Smooth muscle cell (in vitro differentiated cells): ENCODE measurements at regions not wholly inside any gene's neighbourhood (a gene's known extent, or its start where the extent isn't known, plus 50 kb on each side); places are given as distances from the start of the nearest gene placed in this dataset.
A peak's percentile ranks its signal among the peaks of the same experiment; 100 is the strongest.

Experiments
- DNase-seq: peaks from one replicate; lab custom pipeline; 2025; ENCODE audit not compliant: unreplicated experiment; lab: John Stamatoyannopoulos, UW
- H2AFZ ChIP-seq: fragments of 200-600 bp; sonication (generic); 2 replicates; pipeline ENCODE4 v1.6.0; 2016; ENCODE audit warnings: antibody characterized with exemption, low read depth, mild to moderate bottlenecking
- H3F3A ChIP-seq: fragments of 200-600 bp; sonication (generic); 2 replicates; pipeline ENCODE4 v1.6.0; 2017; ENCODE audit warnings: antibody characterized with exemption, low read depth
- H3K27ac ChIP-seq: fragments of 200-600 bp; sonication (generic); 2 replicates; pipeline ENCODE4 v1.5.1; 2016; ENCODE audit warnings: low read depth, mild to moderate bottlenecking
- H3K27me3 ChIP-seq: fragments of 200-600 bp; sonication (generic); 2 replicates; pipeline ENCODE4 v1.6.1; 2016; ENCODE audit warnings: low read depth, mild to moderate bottlenecking
- H3K36me3 ChIP-seq: fragments of 200-600 bp; sonication (generic); 2 replicates; pipeline ENCODE4 v1.5.1; 2016; ENCODE audit warnings: low read depth
- H3K4me1 ChIP-seq: fragments of 200-600 bp; sonication (generic); 2 replicates; pipeline ENCODE4 v1.5.1; 2016; ENCODE audit warnings: low read depth
- H3K4me2 ChIP-seq: fragments of 200-600 bp; sonication (generic); 2 replicates; pipeline ENCODE4 v1.6.0; 2016; ENCODE audit warnings: mild to moderate bottlenecking
- H3K4me3 ChIP-seq: fragments of 200-600 bp; sonication (generic); 2 replicates; pipeline ENCODE4 v1.5.1; 2016; ENCODE audit warnings: mild to moderate bottlenecking
- H3K79me2 ChIP-seq: fragments of 200-600 bp; sonication (generic); 2 replicates; pipeline ENCODE4 v1.6.0; 2016; ENCODE audit warnings: low read depth, mild to moderate bottlenecking
- H3K9ac ChIP-seq: fragments of 200-600 bp; sonication (generic); 2 replicates; pipeline ENCODE4 v1.6.0; 2016; ENCODE audit warnings: low read depth
- H3K9me3 ChIP-seq: fragments of 200-600 bp; sonication (generic); replicated peaks from 2 replicates; pipeline ENCODE4 v1.5.1; 2016; ENCODE audit warnings: low read depth
- H4K20me1 ChIP-seq: fragments of 200-600 bp; sonication (generic); 2 replicates; pipeline ENCODE4 v1.6.0; 2016; ENCODE audit warnings: low read depth
- CTCF ChIP-seq: fragments of 200-600 bp; sonication (generic); IDR thresholded peaks from 2 replicates; pipeline ENCODE4 v1.5.1; 2017; ENCODE audit warnings: borderline replicate concordance, mild to moderate bottlenecking, antibody characterized with exemption; ENCODE audit not compliant: insufficient read depth, poor library complexity, severe bottlenecking
- WGBS: methylation state at CpG from one replicate; pipeline ENCODE4 v1.1.7; 2016; ENCODE audit warnings: low lambda C conversion rate; 5-methylcytosine and 5-hydroxymethylcytosine counted together

DNA sequence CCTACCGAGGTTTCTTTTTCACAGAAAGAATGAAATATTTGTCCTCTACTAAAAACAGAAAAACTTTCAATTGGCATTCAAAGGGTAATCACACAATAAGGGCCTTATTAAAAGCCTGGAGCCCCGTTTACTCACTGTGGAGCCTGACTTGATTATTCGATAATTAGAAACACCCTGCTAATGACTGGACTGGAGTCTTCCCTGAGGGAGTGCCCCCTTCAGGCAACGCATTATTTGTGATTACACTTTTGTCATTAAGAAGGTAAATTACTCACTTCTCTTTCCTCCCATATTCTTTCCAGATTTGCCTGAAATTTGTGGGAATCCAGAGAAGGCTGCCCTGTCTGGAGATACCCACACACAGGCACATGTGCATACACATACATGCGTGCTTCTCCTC is 444.2 kb upstream of the NPVF start:
- no peak overlapping the region for H3K27ac ChIP-seq
- H3K36me3 ChIP-seq: no peaks in the 10 kb centered on the region
- no peaks in the 10 kb centered on the region for H3K27me3 ChIP-seq
- no peak overlapping the region for H3K4me2 ChIP-seq
- H3K79me2 ChIP-seq: no peaks in the 10 kb centered on the region
- peak; percentile 5 for TF ChIP-seq CTCF
- H3K4me3 ChIP-seq: no peak overlapping the region
- no peak overlapping the region for H2AFZ ChIP-seq
- H3K4me1 ChIP-seq: peaks cover 6% of the 10 kb centered on the region
- no peak for DNase-seq
- H3F3A ChIP-seq: no peaks in the 10 kb centered on the region
- H4K20me1 ChIP-seq: no peaks in the 10 kb centered on the region
- 43% methylated on average over 5 of the region's 5 CpGs for WGBS
- H3K9ac ChIP-seq: no peak overlapping the region
- H3K9me3 ChIP-seq: no peaks in the 10 kb centered on the region

DNA sequence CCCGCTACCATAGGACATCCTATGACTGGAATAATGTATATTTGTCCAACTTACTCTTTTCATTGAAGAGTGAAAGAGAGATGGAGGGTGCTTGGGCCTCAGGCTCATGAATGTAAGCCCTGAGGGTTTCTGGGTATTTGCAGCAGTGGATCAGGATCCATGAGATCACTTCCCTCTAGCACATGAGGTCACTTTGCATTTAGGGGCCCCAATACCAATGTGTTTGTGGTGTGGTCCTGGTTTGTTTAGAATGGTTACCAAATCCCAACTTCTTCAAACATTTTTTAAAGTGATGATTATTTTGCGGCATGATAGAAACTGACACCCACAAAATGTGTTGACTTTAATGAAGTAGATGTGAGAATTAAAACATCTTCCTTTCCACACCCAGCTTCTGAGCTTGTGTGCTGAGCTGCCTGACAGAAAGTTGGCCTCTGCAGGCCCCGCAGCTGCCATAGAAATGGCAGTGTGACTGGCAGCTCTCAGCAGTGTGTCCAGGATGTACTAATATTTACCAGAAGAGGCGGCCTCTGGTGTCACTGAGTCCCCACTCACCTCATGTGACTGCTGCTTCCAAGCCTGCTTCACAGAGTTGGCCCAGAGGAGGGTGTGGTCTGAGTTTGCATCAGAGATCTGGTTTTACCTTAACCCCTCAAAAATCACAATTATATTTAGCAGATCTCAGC is 447.6 kb upstream of the NPVF start:
- WGBS: 97% methylated on average over 4 of the region's 4 CpGs
- Histone ChIP-seq H3K79me2 (no peaks in the 10 kb centered on the region), H2AFZ (no peak overlapping the region), H3K4me1 (no peaks in the 10 kb centered on the region), H3K9ac (no peak overlapping the region), H3K27me3 (no peaks in the 10 kb centered on the region), H3K4me3 (no peak overlapping the region), H3K4me2 (no peak overlapping the region), H3K36me3 (no peaks in the 10 kb centered on the region), H4K20me1 (no peaks in the 10 kb centered on the region), H3K9me3 (no peaks in the 10 kb centered on the region), H3F3A (no peaks in the 10 kb centered on the region), H3K27ac (no peak overlapping the region)
- TF ChIP-seq CTCF: no peak
- no peak for DNase-seq

DNA sequence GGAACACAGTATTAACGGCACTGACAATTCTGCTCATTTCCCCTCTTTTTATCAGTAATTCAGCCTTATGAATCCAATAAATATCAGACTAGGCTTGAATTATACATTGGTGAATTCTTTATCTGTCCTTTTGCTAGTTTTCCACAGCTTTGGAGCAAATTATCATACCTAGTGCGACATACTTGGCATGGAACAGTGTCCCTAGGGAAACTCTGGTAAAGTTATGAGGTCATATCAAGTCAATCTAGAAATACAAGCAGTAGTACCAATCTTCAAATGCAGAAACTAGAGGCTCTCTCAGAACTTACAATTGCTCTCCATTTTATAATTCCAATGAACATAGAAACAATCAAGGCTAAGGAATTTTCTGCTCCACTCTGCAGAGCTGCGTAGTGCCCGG is 449.3 kb upstream of the NPVF start:
- no peak overlapping the region for H3K4me3 ChIP-seq
- no peaks in the 10 kb centered on the region for H3F3A ChIP-seq
- DNase-seq: no peak
- H3K4me2 ChIP-seq: no peak overlapping the region
- TF ChIP-seq CTCF: no peak
- no peaks in the 10 kb centered on the region for H3K9me3 ChIP-seq
- no peaks in the 10 kb centered on the region for H3K79me2 ChIP-seq
- no peaks in the 10 kb centered on the region for H3K4me1 ChIP-seq
- WGBS: 98% methylated on average over 4 of the region's 4 CpGs
- H2AFZ ChIP-seq: no peak overlapping the region
- H3K36me3 ChIP-seq: no peaks in the 10 kb centered on the region
- no peak overlapping the region for H3K9ac ChIP-seq
- no peaks in the 10 kb centered on the region for H3K27me3 ChIP-seq
- no peaks in the 10 kb centered on the region for H4K20me1 ChIP-seq
- H3K27ac ChIP-seq: no peak overlapping the region

- Histone ChIP-seq H3K27ac (no peak overlapping the region), H3K4me2 (no peak overlapping the region), H3K4me1 (no peaks in the 10 kb centered on the region), H3K9me3 (no peaks in the 10 kb centered on the region), H4K20me1 (no peaks in the 10 kb centered on the region), H3K27me3 (no peaks in the 10 kb centered on the region), H3K36me3 (no peaks in the 10 kb centered on the region), H3F3A (no peaks in the 10 kb centered on the region), H3K9ac (no peak overlapping the region), H3K4me3 (no peak overlapping the region), H3K79me2 (no peaks in the 10 kb centered on the region), H2AFZ (no peak overlapping the region)
- WGBS: 100% methylated on average over 1 of the region's 1 CpG
- no peak for DNase-seq
- TF ChIP-seq CTCF: no peak
Measured at GRCh38 chr7:25678215-25678614, 449.9 kb upstream of the NPVF start.
